ENCODE measurements at regions not wholly inside any gene's neighbourhood (a gene's known extent, or its start where the extent isn't known, plus 50 kb on each side); places are given as distances from the start of the nearest gene placed in this dataset.
"Not testable (repeated sequence)": the region's sequence is repeated elsewhere in the genome, so short reads cannot be mapped to it uniquely, and the experiment has no call there.

- no peak for DNase-seq (ENCODE audit: low spot score)
- in situ Hi-C loops (cut with HindIII; ENCODE audit: low sequenced_read_pairs) = loop anchor here (25.0 kb wide), 1 partner anchor 361 kb away; no protein-coding TSS in a partner anchor
These were observed 54.3 kb upstream of the CREB3L1 start for GRCh38 chr11:46223252-46223513.

- no peak for DNase-seq (ENCODE audit: low spot score)
- in situ Hi-C loops (cut with HindIII; ENCODE audit: low sequenced_read_pairs) = loop anchor here (25.0 kb wide), 1 partner anchor 360 kb away; no protein-coding TSS in a partner anchor
These were observed 54.8 kb upstream of the CREB3L1 start for GRCh38 chr11:46222490-46223251.

- in situ Hi-C loops (cut with HindIII; ENCODE audit: low sequenced_read_pairs) = loop anchor here (25.0 kb wide), 1 partner anchor 358 kb away; no protein-coding TSS in a partner anchor
- DNase-seq (ENCODE audit: low spot score) = no peak
These were observed 57.1 kb upstream of the CREB3L1 start for GRCh38 chr11:46220313-46220712.

- no peak for DNase-seq (ENCODE audit: low spot score)
- in situ Hi-C loops (cut with HindIII; ENCODE audit: low sequenced_read_pairs) = loop anchor here (25.0 kb wide), 1 partner anchor 354 kb away; no protein-coding TSS in a partner anchor
These were observed 60.7 kb upstream of the CREB3L1 start for GRCh38 chr11:46216765-46217089.

- no peak for DNase-seq (ENCODE audit: low spot score)
- in situ Hi-C loops (cut with HindIII; ENCODE audit: low sequenced_read_pairs) = loop anchor here (25.0 kb wide), 1 partner anchor 354 kb away; no protein-coding TSS in a partner anchor
These were observed 61.3 kb upstream of the CREB3L1 start for GRCh38 chr11:46216019-46216764.

GRCh38 chr11:46215208-46215931 lies 62.1 kb upstream of the CREB3L1 start:
- in situ Hi-C loops (cut with HindIII; ENCODE audit: low sequenced_read_pairs) = loop anchor here (25.0 kb wide), 1 partner anchor 353 kb away; no protein-coding TSS in a partner anchor
- no peak for DNase-seq (ENCODE audit: low spot score)

GRCh38 chr11:46212720-46213119 lies 64.7 kb upstream of the CREB3L1 start:
- DNase-seq (ENCODE audit: low spot score) = no peak
- in situ Hi-C loops (cut with HindIII; ENCODE audit: low sequenced_read_pairs) = loop anchor here (25.0 kb wide), 1 partner anchor 350 kb away; no protein-coding TSS in a partner anchor

- no peak for DNase-seq (ENCODE audit: low spot score)
- in situ Hi-C loops (cut with HindIII; ENCODE audit: low sequenced_read_pairs) = loop anchor here (25.0 kb wide), 1 partner anchor 349 kb away; no protein-coding TSS in a partner anchor
These were observed 66.6 kb upstream of the CREB3L1 start for GRCh38 chr11:46210856-46211255.

- in situ Hi-C loops (cut with HindIII; ENCODE audit: low sequenced_read_pairs) = loop anchor here (25.0 kb wide), 1 partner anchor 348 kb away; no protein-coding TSS in a partner anchor
- no peak for DNase-seq (ENCODE audit: low spot score)
These were observed 67.3 kb upstream of the CREB3L1 start for GRCh38 chr11:46210133-46210636.

GRCh38 chr11:46209624-46210023 lies 67.8 kb upstream of the CREB3L1 start:
- in situ Hi-C loops (cut with HindIII; ENCODE audit: low sequenced_read_pairs) = loop anchor here (25.0 kb wide), 1 partner anchor 347 kb away; no protein-coding TSS in a partner anchor
- DNase-seq (ENCODE audit: low spot score) = not testable (repeated sequence)

- in situ Hi-C loops (cut with HindIII; ENCODE audit: low sequenced_read_pairs) = loop anchor here (25.0 kb wide), 1 partner anchor 347 kb away; no protein-coding TSS in a partner anchor
- DNase-seq (ENCODE audit: low spot score) = no peak
These were observed 68.7 kb upstream of the CREB3L1 start for GRCh38 chr11:46208803-46209202.

GRCh38 chr11:46207270-46207669 lies 70.2 kb upstream of the CREB3L1 start:
- no peak for DNase-seq (ENCODE audit: low spot score)
- in situ Hi-C loops (cut with HindIII; ENCODE audit: low sequenced_read_pairs) = loop anchor here (25.0 kb wide), 1 partner anchor 345 kb away; no protein-coding TSS in a partner anchor

- not testable (repeated sequence) for DNase-seq (ENCODE audit: low spot score)
- in situ Hi-C loops (cut with HindIII; ENCODE audit: low sequenced_read_pairs) = loop anchor here (25.0 kb wide), 1 partner anchor 342 kb away; no protein-coding TSS in a partner anchor
These were observed 73.0 kb upstream of the CREB3L1 start for GRCh38 chr11:46204415-46204814.

GRCh38 chr11:46203746-46204145 lies 73.7 kb upstream of the CREB3L1 start:
- in situ Hi-C loops (cut with HindIII; ENCODE audit: low sequenced_read_pairs) = loop anchor here (25.0 kb wide), 1 partner anchor 341 kb away; no protein-coding TSS in a partner anchor
- no peak for DNase-seq (ENCODE audit: low spot score)

- DNase-seq (ENCODE audit: low spot score) = no peak
- in situ Hi-C loops (cut with HindIII; ENCODE audit: low sequenced_read_pairs) = loop anchor here (25.0 kb wide), 1 partner anchor 341 kb away; no protein-coding TSS in a partner anchor
These were observed 74.6 kb upstream of the CREB3L1 start for GRCh38 chr11:46202696-46203391.

GRCh38 chr11:46202149-46202548 lies 75.3 kb upstream of the CREB3L1 start:
- in situ Hi-C loops (cut with HindIII; ENCODE audit: low sequenced_read_pairs) = loop anchor here (25.0 kb wide), 1 partner anchor 340 kb away; no protein-coding TSS in a partner anchor
- DNase-seq (ENCODE audit: low spot score) = no peak

GRCh38 chr11:46200537-46201281 lies 76.8 kb upstream of the CREB3L1 start:
- in situ Hi-C loops (cut with HindIII; ENCODE audit: low sequenced_read_pairs) = loop anchor here (25.0 kb wide), 1 partner anchor 338 kb away; no protein-coding TSS in a partner anchor
- DNase-seq (ENCODE audit: low spot score) = no peak

Measured in G401 (cell line).